ENCODE measurements at regions not wholly inside any gene's neighbourhood (a gene's known extent, or its start where the extent isn't known, plus 50 kb on each side); places are given as distances from the start of the nearest gene placed in this dataset.

GRCh38 chr2:66001538-66001937 lies 433.4 kb upstream of the MEIS1 start:
- H4K8ac ChIP-seq (ENCODE audit: low read depth in 2 of 2, low read length in 2 of 2): no peak overlapping the region
- H4K91ac ChIP-seq (ENCODE audit: insufficient read depth, low read depth, low read length): no peak overlapping the region
- no peak overlapping the region for H3K4me3 ChIP-seq (ENCODE audit: insufficient read depth, low read depth, low read length)
- H2BK120ac ChIP-seq (ENCODE audit: low read depth, low read length): no peak overlapping the region
- no peaks in the 10 kb centered on the region for H3K36me3 ChIP-seq (ENCODE audit: control insufficient read depth, insufficient read depth, low read length)
- H2AK5ac ChIP-seq (ENCODE audit: low read depth, low read length): no peak overlapping the region
- no peaks in the 10 kb centered on the region for H3K9me3 ChIP-seq (ENCODE audit: control insufficient read depth, insufficient read depth, low read length)
- H3K4me2 ChIP-seq (ENCODE audit: low read depth, low read length): no peak overlapping the region
- no peaks in the 10 kb centered on the region for H3K79me1 ChIP-seq (ENCODE audit: low read depth in 1 of 2, low read length in 2 of 2)
- no peak overlapping the region for H3K14ac ChIP-seq (replicated peaks; ENCODE audit: low read depth, low read length)
- in situ Hi-C loops (cut with MboI; ENCODE audit: low sequenced_read_pairs): no loop called here
- H2BK15ac ChIP-seq (ENCODE audit: low read depth, low read length): no peak overlapping the region
- no peak overlapping the region for H3K56ac ChIP-seq (ENCODE audit: extremely low read depth, insufficient read depth, low read length)
- BruUV-seq (replicated peaks): no TSS peak
- no peaks in the 10 kb centered on the region for H3K9me1 ChIP-seq (ENCODE audit: insufficient read depth, low read length)
- H3K4ac ChIP-seq (ENCODE audit: low read depth, low read length): no peak overlapping the region
- H4K20me1 ChIP-seq (ENCODE audit: insufficient read depth, low read length): no peaks in the 10 kb centered on the region
- dilution Hi-C loops (cut with HindIII; ENCODE audit: low sequenced_read_pairs, unreplicated experiment): no loop called here
- H3K23ac ChIP-seq (ENCODE audit: low read depth, low read length): no peak overlapping the region
- no CpG with 5 or more reads among the region's 2 CpGs for WGBS, 2 experiments (ENCODE audit: extremely low coverage in 2 of 2, insufficient read length in 1 of 2)
- DNase-seq (no peak), ATAC-seq (ENCODE audit: low read depth) (no peak)
- H2BK20ac ChIP-seq (ENCODE audit: low read depth, low read length): no peak overlapping the region
- H3K4me1 ChIP-seq (ENCODE audit: control insufficient read depth, insufficient read depth, low read length): no peaks in the 10 kb centered on the region
- TF ChIP-seq ELK1 (IDR thresholded peaks at IDR 0.05; ENCODE audit: borderline replicate concordance, low read depth, low read length) (no peak), RCOR1 (IDR thresholded peaks at IDR 0.05; ENCODE audit: insufficient replicate concordance, low read length) (no peak), MXI1 (IDR thresholded peaks at IDR 0.05; ENCODE audit: borderline replicate concordance, low read depth, low read length) (no peak), CTCF (conservative IDR thresholded peaks at IDR 0.05; ENCODE audit: low read depth, low read length) (no peak), SMC3 (IDR thresholded peaks at IDR 0.05; ENCODE audit: low read depth, low read length) (no peak), FOS (IDR thresholded peaks at IDR 0.05; ENCODE audit: low read depth, low read length) (no peak), RAD21 (IDR thresholded peaks at IDR 0.05; ENCODE audit: low read length) (no peak), NFE2L2 (IDR thresholded peaks at IDR 0.05; ENCODE audit: low read depth, low read length) (no peak)
- no peak overlapping the region for H4K5ac ChIP-seq (ENCODE audit: low read depth, low read length)
- no peak overlapping the region for H3K9ac ChIP-seq (ENCODE audit: low read depth, low read length)
- intact Hi-C loops (cut with micrococcal nuclease): no loop called here
- no peaks in the 10 kb centered on the region for H3K27me3 ChIP-seq (ENCODE audit: control insufficient read depth, insufficient read depth, low read length)
- CTCF ChIA-PET: interaction anchor here (0.7 kb wide), 1 partner anchor 10 kb away, joined by 3 read pairs; no protein-coding TSS in a partner anchor
- H2BK5ac ChIP-seq (ENCODE audit: low read depth, low read length, poor library complexity, severe bottlenecking): no peak overlapping the region
- H3K18ac ChIP-seq (ENCODE audit: low read depth, low read length): no peak overlapping the region
- POLR2A ChIA-PET (ENCODE audit: unreplicated experiment): no interaction called here
- no peak overlapping the region for H2AFZ ChIP-seq (replicated peaks; ENCODE audit: low read length, poor library complexity)
- no peak overlapping the region for H2AK9ac ChIP-seq (replicated peaks; ENCODE audit: low read depth, low read length, poor library complexity)
- H3K27ac ChIP-seq (ENCODE audit: insufficient read depth, low read length): no peak overlapping the region

Data from IMR-90 (cell line).